NCI-H1092 (cell line): ENCODE measurements at regions not wholly inside any gene's neighbourhood (a gene's known extent, or its start where the extent isn't known, plus 50 kb on each side); places are given as distances from the start of the nearest gene placed in this dataset.

Experiments used
- DNase-seq: peaks from one replicate; lab custom pipeline; 2025; lab: John Stamatoyannopoulos, UW

DNA sequence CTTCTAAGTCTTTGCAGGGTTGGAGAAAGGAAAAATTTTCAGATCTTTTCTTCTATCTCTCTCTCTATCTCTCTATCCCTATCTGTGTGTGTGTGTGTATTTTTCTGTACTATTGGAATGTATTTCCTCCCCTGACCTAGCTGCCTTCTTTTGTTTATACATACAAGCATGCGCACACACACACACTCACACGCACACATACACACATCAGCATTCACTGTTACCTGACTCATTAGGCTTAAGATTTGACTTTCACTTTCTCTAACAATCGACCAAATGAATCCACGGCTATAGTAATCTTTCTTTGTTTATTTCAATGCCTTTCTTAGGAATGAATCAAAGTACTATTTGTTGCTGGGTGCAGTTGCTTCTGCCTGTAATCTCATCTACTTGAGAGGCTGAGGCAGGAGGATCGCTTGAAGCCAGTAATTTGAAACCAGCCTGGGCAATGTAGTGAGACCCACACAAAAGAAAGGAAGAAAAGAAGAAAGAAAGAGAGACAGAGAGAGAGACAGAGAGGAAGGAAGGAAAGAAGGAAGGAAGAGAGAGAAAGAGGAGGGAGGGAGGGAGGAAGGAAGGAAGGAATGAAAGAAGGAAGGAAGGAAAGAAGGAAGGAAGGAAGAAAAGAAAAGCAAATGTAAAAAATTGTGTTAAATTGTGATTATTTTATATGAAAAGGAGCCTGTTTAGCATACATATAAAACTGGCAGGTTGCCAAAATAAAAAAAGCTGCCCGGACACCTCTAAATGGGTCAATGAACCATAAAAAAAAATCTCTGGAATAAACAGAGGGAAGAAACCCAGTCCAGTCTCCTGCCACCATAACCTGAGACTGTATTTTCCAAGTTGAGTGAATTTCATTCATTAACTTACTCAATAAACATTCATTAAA lies 206.8 kb downstream of the ZNF326 start:
- no peak for DNase-seq

DNA sequence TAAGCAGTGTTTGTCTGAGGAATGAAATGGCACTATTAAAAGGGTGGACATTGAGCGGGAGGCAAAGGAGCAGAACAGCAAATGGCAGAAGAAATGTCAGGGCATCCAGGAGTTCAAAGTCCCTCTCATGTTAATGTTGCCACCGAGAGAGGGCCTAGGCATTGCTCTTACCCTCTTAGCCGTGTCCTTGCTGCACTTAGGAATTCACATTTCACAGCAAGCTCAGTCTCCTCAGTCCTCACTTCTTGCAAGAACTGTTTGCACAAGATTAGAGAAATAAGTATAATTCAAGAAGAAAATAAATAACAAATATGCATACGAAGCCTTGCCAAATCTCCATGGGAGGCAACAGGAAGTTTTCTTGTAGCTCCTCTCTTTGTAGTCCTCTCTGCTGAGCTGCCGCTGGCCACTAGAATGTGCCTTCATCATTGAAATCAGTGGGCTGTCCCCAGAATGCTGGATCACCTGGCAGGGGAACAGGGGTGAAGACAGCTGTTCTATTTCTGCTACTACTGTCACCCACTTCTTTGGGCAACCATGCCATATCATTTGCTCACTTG lies 205.8 kb downstream of the ZNF326 start:
- DNase-seq: no peak

- peak; percentile 55 for DNase-seq
Measured at GRCh38 chr1:90198616-90199332, 203.9 kb downstream of the ZNF326 start.

DNA sequence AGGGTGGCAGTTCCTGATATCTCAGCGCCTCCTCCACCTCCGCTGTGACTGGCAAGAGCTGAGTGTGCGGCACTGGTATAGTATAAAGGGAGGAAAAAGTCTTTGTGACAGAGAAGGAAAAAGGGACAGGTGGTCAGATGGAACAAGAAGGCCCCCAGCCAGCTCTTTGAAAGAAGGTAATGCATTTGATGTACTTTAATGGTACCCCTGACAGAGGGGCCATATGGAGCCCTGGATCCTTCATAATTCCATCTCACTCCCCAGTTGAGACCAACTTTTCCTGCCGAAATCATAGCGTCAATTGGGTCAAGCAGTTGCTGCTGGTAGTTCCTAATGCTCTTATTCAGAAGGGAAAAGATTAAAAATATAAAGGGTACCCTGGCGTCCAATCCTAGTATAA lies 198.2 kb downstream of the ZNF326 start:
- no peak for DNase-seq

GRCh38 chr1:90192408-90192807 lies 197.5 kb downstream of the ZNF326 start:
- DNase-seq: no peak

- no peak for DNase-seq
Measured at GRCh38 chr1:90190523-90190922, 195.6 kb downstream of the ZNF326 start.

- DNase-seq: no peak
Measured at GRCh38 chr1:90189889-90190288, 195.0 kb downstream of the ZNF326 start.

DNA sequence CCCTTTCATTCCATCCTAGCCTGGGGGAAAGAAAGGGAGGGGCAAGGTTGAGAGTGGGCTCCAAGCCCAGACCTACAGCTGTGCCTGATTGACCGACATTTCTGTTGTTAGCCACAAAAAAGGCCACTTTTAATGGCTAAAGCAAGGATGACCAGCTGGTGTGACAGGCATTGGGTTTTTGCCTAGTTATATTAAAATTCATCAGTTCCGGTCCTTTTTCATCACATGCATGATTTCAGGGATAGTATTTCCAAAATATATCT lies 192.3 kb downstream of the ZNF326 start:
- DNase-seq: no peak

GRCh38 chr1:90186506-90187322 lies 191.8 kb downstream of the ZNF326 start:
- DNase-seq: no peak

GRCh38 chr1:90176530-90176929 lies 181.6 kb downstream of the ZNF326 start:
- no peak for DNase-seq

GRCh38 chr1:90175490-90176167 lies 180.7 kb downstream of the ZNF326 start:
- DNase-seq: no peak

- no peak for DNase-seq
Measured at GRCh38 chr1:90174246-90174645, 179.3 kb downstream of the ZNF326 start.

DNA sequence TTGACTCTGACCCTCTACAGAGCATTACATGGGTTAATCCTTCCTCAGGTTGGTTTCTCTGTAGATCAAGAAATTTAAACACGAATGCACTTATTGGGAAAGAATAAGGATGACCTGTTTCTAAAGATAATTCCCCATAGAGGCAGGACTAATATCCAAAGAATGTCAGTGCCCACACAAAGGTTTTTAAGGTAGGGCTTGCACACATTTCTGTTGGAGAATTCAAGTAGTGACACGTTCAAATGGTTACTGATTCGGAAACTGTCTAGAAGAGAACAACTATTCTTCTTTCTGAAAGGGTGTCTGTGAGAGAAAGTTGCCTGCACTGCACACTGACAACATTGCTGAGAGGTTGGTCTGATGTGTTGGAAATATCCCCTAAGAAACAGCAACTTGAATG lies 167.3 kb downstream of the ZNF326 start:
- DNase-seq: no peak

DNA sequence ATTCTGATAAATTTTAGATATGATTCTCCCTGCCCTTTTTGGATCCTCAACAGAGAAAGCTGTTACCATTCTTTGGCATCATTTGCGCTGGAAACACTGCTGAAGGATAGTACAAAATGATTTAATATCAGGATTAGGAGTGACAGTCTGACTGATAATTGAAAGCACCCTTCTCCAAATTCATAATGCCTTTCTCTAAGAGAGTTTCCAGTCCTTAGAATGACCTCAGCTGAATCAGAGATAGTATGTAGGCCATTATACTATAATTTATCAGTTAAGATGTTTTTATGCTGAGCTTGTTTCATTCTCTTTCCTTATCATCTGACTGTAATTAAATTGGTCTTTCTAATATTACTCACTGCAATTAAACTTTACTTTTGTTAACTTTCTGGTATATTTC lies 166.7 kb downstream of the ZNF326 start:
- no peak for DNase-seq

- no peak for DNase-seq
Measured at GRCh38 chr1:90155721-90156487, 161.0 kb downstream of the ZNF326 start.

- no peak for DNase-seq
Measured at GRCh38 chr1:90154711-90155110, 159.8 kb downstream of the ZNF326 start.

GRCh38 chr1:90149101-90149500 lies 154.2 kb downstream of the ZNF326 start:
- no peak for DNase-seq

- DNase-seq: no peak
Measured at GRCh38 chr1:90147093-90147492, 152.2 kb downstream of the ZNF326 start.

GRCh38 chr1:90144820-90145219 lies 149.9 kb downstream of the ZNF326 start:
- no peak for DNase-seq

GRCh38 chr1:90143591-90143990 lies 148.7 kb downstream of the ZNF326 start:
- DNase-seq: no peak

GRCh38 chr1:90142697-90143096 lies 147.8 kb downstream of the ZNF326 start:
- no peak for DNase-seq
